HG03135 (cell line): ENCODE measurements at regions not wholly inside any gene's neighbourhood (a gene's known extent, or its start where the extent isn't known, plus 50 kb on each side); places are given as distances from the start of the nearest gene placed in this dataset.
"Not testable (repeated sequence)": the region's sequence is repeated elsewhere in the genome, so short reads cannot be mapped to it uniquely, and the experiment has no call there.

ENCODE experiments used
- ATAC-seq: cut with Tn5 transposase; IDR thresholded peaks from one replicate; pipeline ENCODE4 v1.9.1; 2021; ENCODE audit warnings: mild to moderate bottlenecking, moderate library complexity; ENCODE audit not compliant: unreplicated experiment

DNA sequence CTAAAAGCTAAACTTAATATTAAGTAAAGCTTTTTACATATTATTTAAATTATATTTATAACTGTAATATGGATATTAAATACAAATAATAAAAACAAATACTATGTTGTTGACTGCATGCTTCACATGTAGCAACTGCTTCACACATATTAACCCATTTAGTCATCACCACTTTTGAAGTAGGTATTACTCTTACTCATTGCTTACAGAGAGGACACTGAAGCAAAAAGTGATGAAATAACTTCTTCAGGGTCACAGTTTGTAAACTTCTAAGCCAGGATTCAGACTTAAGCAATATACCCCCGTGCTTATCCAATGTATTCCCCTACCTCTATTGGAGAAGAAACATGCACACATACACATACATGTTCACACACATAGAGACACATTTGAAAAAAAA is 166.6 kb downstream of the DKK2 start:
- no peak for ATAC-seq

DNA sequence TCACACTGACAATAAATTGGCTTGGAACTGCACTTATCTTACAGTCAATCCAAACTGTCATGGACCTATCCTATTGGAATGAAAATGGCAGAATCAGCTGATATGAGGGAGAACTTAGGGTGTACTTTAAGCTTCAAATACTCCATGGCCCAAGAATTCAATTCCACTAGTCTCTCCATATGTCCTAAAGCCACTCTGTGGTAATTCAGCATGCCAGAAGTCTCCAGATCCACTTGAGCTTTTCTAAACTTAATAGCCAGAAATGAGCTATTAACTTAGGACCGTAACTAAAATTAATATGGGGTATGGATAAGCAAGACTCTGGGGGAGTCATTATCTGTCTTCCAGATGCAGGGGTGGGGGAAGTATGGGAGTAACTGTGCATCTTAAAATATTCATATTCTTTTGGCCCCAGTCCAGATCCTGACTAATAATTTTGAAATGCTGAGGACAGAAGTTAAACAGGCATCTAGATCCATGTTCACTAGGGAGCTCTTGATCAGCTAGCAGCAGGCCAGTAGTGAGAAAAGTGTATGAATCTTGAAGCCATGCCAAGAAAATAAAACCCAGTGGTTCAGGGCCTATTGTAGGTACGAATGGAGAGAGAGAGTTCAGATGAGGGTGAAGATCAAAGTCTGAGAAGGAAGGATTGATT is 167.6 kb downstream of the DKK2 start:
- ATAC-seq, result no peak

DNA sequence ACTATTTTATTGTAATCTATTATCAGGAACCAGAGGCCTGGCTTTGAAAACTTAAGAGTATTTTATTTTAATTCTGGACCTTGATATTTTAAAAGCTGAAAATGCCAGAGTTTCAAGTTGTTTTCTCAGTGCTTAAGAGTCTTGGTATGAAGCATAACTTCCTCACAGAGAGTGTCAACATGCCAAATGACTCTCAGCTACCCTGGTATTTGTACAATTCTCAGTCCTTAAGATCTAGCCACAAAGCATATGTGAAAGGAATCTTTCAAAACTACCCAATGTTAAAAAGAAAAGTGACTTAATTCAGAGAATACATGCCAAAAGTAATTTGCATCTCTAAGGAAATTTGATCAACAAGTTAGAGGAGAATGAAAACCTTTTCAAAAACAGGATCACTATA is 171.9 kb downstream of the DKK2 start:
- ATAC-seq, result no peak

DNA sequence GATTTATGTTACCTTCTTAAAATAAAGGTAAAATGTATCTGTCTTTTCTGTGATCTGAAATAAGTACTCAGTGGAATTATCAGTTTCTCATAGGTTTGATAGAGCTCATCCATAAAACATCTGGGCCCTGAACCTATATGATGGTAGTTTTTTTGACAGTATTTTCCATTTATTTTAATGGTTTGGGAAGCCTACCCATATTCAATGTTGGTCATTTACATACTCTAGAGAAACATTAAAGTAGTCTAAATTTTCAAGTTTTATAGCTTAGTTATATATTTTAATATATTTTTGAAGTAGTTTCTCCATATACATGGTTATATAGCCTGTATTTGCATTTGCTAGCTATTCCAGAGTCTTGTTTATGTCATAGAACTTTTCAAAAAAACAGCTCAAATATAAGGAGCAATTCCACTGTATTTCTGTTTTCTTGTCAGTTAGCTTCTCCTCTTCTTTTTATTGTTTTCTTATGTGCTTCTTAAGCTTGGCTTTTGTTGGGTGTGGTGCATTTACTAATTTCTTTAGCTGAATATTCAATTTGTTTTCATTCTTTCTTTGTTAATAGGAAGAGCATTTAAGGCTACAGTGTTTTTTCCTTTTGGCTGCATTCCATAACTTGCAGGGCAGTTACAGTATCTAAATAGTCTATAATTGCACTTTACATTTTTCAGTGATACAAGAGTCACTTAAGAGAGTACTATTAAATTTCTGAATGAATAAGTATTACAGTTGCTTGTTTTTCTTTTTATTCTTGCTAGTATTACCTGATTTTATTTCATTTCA is 181.4 kb downstream of the DKK2 start:
- ATAC-seq, result no peak

DNA sequence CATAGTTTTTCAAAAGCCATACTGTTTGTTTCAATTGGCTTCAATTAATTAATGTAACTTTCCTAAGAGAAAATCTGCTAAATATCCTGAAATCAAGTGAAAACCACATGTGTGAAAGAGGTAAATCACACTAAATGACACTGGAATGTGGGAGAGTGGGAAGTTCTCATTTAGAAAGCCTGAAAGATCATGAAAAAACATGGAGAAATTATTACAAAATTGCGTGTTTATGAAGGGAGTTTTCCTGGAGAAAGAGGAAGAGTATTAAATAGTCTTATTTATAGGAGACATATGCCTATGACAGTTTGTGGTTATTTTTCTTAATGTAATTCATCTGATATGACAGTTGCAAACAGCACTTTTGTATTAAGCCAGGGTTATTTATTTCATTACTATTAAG is 183.7 kb downstream of the DKK2 start:
- no peak for ATAC-seq

DNA sequence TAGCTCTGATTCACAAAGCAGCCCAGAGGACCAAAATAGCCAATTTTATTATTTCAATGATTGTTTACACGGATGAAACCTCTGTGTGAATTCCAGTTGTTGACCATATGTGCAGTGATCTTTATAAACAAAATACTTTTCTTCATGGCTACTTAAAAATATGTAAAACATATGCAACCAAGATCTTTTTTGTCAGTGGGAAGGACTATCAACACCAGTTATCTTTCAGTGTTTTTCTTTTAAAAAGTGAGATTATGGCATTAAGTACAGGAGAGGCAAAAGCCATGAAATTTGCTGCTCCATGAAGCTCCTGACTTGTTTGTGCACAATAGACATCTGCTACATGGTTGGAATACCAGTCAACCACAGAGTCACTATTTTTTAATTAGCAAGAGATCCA is 184.4 kb downstream of the DKK2 start:
- no peak for ATAC-seq

DNA sequence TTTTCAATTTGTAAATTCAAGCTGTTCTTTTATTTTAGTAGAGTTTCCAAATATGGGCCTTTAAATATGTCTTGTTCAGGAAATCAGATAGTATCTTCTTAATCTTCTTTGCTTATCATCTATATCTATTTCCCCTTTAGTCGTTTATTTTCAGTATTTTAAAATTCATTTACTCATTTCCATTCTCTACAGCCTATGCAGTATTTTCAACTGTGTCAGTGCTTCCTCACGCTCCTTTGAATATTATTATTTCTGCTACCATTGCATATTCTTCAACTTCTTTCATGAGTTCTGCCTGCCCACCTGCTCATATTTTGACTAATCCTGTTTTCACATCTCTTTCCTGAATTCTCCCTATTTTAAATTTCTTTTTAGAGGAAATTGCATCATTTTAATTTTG is 185.4 kb downstream of the DKK2 start:
- ATAC-seq, result no peak

DNA sequence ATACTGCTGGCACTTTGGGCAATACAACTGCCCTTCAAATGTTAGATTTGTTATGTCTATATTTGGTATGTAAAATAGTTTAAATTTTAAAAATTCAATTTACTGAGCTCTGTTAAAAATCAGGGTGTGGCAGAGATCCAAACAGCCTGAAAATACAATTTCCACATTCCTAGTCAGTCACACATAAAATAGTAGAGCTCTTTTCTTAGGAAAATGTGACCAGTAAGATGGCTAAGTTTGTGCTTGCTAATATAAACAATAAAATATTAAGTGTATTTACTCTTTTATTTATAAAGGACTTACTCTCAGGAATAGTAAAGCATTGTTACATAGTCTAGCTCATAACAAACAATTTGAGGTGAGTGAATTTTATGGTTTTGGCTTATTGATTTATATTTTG is 200.2 kb downstream of the DKK2 start:
- ATAC-seq, result no peak

DNA sequence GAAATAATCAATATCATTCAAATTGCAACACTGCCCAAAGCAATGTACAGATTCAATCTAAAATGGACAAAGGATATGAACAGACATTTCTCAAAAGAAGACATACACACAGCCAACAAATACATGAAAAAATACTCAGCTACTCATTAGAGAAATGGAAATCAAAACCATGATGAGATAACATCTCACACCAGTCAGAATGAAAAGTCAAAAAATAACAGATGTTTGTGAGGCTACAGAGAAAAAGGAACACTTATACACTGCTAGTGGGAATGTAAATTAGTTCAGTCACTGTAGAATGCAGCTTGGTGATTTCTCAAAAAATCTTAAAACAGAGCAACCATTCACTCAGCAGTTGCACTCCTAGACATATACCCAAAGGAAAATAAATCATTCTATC is 205.2 kb downstream of the DKK2 start:
- ATAC-seq, result no peak

DNA sequence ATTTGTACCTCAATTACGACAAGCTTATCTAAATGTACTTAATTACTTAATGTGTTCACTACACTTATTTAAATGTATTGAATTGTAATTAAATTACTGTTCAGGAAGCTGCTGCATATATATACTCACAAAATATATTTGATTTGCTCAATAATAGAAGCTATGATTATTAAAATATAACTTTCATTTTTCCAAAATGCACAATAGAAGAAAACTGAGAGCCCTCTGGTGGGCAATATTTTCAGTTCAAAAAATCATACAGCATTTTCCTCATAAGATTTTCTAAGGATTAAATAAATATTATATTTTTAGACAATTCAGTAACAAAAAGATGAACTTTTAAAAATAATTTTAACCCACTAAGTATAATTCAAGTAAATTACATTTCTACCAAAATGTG is 217.3 kb downstream of the DKK2 start:
- no peak for ATAC-seq

DNA sequence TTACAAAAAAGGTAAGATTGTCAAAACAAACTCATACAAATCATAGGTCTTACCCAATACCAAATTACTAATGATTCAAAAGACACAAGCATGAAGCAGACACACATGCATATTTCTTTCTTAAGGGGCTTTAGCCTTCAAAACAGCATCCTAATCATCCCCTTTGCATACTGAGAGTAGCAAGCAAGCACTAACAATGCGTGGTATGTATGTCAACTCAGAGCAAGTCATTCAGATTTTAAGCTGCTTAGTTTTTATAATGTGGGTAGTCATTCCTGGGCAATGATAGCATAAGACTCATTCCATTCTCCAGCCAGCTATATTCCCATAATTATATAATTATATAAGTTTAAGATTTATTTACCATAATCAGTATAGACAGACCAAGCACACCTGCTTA is 219.6 kb downstream of the DKK2 start:
- no peak for ATAC-seq

DNA sequence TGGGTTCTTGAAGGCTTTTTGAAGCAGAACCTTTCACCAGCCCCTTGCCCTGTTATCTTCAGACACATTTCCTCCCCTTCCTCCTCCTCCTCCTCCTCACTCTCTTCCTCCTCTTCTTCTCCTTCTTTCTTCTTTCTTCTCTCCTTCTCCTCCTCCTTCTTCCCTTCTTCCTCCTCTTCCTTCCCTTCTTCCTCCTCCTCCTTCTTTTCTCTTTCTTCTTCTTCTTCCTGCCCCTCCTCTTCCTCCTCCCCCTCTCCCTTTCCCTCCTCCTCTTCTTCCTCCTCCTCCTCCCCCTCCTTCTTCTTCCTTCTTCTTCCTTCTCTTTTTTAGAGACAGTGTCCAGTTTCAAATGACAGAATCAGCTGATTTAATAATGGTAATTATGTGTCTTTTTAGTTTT is 226.0 kb downstream of the DKK2 start:
- no peak for ATAC-seq

DNA sequence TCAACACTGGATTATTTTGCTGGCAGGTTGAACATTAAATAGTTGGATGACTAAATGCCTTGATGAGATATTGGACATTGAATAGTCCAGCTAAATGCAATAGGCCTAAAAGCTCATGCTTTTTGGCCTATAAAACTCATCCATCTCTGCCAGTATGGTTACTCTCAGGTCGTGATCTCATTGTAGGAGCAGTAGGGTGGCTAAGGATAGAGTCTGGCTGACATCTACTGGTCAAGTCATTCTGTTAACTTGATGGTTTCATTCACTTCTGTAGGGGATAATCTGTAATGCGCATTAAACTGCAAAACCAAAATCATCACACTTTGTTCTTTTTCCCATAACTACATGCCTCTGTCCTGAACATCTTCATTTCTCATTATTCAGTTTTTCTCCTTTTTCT is 227.0 kb downstream of the DKK2 start:
- no peak for ATAC-seq

DNA sequence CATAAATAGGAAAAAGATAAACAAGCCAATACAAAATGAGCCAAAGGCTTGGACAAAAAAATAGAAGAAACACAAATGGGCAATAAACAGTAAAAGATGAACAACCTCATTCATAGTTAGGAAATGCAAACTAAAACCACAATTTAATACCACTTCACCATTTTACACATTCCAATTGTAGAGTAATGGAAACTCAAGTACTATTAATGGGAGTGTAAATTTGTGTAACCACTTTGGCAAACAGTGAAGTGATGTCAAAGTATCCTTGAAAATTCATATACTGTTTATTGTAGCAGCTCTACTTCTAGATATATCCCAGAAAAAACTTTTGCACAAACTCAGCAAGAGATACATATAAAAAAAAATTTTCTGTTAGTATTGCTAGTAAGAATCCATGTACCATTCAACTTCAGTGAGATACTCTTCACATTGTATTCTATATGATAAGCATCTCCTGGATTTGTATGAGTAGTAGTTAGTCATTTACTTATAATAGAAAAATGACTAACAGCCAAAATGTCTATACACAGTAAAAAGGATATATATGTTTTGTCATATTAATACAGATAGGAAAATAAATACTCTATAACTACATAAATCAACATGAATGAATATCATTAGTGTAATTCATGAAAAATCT is 229.8 kb downstream of the DKK2 start:
- no peak for ATAC-seq

DNA sequence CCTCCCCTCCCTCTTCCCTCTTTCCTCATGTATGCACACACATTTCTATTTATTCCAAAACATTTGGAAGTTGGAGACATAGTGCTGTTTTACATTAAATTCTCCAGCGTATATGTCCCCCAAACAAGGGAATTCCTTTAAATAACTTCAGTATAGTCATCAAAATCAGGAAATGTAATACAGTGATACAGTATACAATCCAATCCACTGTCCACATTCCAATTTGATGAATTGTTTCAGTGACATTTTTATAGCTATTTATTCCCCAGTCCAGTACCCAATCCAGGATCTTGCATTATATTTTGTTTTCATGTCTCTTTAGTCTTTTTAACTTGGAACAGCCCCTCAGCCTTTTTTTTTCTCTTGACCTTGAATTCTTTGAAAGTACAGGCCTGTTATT is 233.0 kb downstream of the DKK2 start:
- no peak for ATAC-seq

DNA sequence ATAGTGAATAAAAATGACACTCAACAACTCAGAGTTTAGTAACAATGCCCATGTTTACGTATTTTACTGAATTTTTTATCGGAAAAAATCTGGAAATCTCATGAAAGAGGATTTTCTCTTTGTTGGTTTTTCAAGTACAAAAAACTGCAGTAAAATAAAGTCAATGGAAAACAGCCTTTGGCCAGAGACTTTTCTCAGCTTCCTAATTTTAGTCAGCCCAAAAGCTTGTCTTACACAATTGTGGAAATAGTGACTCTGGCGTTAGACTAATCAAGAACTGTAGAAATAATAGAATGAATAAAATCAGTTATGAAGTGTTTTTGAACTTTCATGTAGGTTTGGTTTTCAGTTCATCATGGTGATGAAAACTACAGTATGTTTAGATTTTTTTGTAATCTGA is 234.7 kb downstream of the DKK2 start:
- no peak for ATAC-seq

DNA sequence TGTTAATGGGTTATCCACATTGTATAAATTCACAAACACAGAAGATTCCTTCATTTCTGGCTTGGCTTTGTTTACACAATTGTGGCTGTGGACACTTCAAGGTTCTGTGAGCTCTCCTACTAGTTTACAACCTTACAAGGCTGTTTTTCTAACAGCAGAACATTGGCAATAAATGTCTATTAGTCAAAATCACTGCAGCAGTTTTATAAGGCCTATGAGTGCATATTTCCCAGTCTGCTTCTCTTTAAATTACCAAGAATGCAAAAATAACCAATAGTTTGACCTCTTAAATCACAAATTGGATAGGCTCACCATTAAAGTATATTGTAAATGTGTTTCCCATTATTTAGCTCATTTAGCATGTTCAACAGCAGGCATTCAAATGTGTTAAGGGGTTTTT is 239.2 kb downstream of the DKK2 start:
- no peak for ATAC-seq

DNA sequence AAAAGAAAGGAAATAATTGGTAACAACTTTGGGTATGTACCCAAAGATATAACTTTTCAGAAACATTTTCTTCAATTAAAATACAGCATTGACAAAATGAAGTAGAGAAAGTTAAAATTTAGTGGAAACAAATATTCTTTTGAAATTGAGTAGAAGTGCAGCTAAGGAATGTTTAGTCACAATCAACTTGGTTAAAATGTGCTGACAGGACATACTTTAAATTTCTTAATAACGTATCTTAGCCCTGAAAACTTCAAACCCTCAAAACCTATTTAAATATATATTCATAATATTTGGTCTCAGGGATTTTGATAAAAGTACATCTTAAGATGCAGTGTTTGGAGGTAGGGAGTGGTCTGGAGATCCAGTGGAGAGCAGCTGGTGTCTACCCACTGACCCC is 240.8 kb downstream of the DKK2 start:
- ATAC-seq, result no peak

DNA sequence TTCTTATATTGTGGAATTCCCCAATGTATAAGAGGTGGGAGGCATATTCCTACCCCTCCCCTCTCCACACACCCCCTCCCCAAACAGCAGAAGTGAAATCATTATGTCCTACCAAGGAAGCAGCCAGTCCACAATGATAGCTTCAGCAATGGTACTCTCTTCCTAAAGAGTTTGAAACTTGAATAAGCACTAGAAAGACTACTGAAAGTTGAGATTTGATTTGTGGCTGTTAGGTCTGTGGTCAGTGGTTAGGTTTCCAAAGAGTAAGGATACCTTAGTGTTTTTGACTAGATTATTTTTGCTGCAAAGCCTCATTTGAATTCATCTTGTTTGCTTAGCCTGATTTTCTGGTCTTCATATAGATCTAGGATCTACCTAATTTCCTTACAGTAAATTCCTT is 242.2 kb downstream of the DKK2 start:
- ATAC-seq, result no peak

DNA sequence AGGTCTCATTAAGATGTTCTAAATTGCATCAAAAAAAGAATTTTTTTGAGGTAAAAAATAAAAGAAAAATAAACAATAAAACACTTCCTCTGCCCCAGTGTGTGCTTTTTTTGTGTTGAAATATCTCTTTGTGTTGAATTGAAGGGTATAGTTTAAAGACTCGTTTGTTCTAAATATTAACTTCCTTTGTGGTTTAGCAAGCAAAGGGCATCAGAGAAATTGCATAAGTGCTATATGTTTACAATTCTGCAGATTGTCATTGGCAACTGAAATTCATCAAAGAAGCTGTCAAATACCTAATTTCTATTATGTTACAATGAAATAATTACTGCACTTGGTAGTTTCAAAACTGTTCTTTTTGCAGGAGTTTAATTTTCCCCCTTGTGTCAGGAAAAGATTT is 260.5 kb downstream of the DKK2 start:
- no peak for ATAC-seq

DNA sequence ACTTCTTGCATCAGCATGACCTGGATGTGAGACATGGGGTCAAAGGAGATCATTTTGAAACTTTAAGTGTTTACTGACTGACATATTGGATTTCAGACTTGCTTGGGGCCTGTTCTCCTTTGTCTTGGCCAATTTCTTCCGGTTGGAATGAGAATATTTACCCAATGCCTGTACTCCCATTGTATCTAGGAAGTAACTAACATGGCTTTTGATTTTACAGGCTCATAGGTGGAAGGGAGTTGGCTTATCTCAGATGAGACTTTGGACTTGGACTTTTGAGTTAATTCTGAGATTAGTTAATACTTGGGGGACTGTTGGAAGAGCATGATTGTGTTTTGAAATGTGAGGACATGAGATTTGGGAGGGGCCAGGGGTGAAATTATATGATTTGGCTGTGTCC is 262.1 kb downstream of the DKK2 start:
- not testable (repeated sequence) for ATAC-seq
